HG03039 (cell line): ENCODE measurements at regions not wholly inside any gene's neighbourhood (a gene's known extent, or its start where the extent isn't known, plus 50 kb on each side); places are given as distances from the start of the nearest gene placed in this dataset.
"Not testable (repeated sequence)": the region's sequence is repeated elsewhere in the genome, so short reads cannot be mapped to it uniquely, and the experiment has no call there.

Experiments
- ATAC-seq: cut with Tn5 transposase; IDR thresholded peaks from one replicate; pipeline ENCODE4 v1.9.1; 2021; ENCODE audit warnings: mild to moderate bottlenecking, moderate library complexity; ENCODE audit not compliant: unreplicated experiment

DNA sequence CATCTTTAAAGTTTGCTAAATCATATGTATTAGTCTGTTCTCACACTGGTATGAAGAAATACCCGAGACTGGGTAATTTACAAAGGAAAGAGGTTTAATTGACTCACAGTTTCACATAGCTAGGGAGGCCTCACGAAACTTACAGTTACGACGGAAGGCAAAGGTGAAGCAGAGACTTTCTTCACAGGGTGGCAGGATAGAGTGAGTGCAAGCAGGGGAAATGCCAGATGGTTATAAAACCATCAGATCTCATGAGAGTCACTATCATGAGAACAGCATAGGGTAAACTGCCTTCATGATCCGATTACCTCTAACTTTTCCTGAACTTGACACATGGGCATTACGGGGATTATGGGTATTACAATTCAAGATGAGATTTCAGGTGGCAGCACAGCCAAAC, 1075.2 kb upstream of the NRXN1 start:
- ATAC-seq: no peak

DNA sequence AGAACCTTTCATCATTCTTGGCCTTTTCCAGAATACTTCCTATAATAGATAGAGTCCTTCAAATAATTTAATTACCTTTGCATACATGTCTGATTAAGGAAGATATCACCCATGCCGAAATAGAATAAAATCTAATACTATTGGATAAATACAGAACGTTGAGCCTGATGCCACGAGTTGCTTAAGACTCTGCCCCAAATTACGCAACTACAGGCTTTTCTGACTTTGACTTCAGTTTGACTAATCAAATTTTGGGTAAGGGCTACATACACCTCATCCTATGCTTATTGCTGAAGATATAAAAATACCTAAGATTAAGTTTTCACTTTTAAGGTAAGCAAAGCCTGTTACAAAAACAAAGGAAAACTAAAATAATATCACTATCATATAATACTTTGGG, 1065.1 kb upstream of the NRXN1 start:
- no peak for ATAC-seq

DNA sequence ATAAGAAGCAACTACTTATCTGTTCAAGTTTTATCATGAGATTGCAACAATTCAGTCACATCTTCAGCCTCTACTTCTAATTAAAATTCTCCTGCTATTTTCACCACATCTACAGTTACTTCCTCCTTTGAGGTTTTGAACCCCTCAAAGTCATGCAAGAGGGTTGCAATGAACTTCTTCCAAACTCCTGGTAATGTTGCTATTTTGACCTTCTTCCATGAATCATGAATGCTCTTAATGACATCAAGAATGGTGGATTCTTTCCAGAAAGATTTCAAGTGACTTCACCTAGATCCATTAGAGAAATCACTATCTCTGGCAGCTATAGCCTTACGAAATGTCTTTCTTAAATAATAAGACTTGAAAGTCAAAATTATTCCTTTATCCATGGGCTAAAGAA, 1052.8 kb upstream of the NRXN1 start:
- ATAC-seq: no peak

DNA sequence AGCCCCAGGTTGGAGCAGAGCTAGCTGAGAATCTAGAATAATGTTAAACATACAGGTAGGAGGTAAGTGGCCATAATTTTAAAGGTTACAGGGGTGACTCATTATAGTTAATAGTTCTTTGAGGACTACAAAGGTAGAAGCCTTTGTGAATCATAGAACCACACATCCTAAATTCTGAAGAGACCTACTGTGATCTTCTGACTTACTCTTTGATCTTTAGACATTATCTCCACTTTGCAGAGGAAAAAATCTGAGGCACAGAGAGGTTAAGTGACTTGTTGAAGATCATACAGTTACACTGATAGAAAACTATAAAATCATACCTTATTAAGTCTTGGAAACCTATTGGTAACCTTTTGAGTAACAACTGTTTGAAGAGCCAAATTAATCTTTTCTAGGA, 1051.3 kb upstream of the NRXN1 start:
- no peak for ATAC-seq

DNA sequence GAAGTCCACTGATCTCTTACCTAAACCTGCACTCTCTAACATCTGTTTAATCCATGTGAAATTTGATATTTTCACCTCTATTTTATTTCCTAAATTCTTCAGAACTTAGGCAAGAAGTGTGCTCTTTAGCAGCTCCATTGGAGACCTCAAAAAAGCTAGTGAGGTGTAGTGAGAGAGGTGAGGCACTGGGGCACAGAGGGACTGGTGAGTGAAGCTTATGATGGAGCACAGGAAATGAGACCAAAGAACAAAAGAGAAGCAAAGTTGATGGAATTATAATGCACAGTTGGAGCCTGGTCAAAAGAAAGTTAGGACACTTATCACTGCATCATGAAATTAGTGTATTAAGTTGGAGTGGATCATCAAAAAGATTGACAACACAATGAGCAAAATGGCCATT, 1050.7 kb upstream of the NRXN1 start:
- no peak for ATAC-seq

DNA sequence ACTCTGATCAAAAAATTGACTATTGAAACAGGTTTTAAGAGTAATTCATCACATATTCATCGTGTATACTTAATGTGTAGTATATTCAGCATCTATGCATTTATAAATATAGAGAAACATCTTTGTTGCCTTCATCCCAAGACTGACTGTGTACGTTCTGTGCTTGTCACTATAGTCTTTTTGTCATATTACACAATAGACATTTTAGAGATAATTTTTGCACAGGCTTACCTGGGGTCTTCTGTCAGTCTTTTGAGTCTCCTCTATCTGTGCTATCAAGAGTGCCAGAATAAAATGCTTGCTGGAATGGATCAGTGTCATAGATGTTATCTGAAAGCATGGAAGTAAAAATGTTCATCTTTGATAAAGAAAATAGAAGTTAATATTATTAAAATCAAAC, 1047.7 kb upstream of the NRXN1 start:
- no peak for ATAC-seq

DNA sequence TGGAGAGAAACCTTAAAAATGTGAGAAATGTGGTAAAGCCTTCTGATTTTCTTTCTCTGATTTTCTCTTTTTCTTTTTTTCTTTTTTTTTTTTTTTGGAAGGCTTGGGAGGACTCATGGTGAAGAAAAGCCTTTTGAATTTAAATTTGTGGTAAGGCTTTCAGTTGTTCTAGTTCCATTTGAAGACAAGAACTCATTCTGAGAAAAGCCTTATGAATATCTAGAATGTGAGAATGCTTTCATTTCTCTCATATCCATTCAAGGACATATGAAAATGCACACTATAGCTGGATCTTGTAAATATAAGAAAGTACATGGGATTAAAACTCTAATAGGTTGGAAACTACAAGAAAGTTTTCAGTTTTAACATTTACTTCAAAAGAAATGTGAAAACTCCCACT, 1045.2 kb upstream of the NRXN1 start:
- ATAC-seq: no peak

DNA sequence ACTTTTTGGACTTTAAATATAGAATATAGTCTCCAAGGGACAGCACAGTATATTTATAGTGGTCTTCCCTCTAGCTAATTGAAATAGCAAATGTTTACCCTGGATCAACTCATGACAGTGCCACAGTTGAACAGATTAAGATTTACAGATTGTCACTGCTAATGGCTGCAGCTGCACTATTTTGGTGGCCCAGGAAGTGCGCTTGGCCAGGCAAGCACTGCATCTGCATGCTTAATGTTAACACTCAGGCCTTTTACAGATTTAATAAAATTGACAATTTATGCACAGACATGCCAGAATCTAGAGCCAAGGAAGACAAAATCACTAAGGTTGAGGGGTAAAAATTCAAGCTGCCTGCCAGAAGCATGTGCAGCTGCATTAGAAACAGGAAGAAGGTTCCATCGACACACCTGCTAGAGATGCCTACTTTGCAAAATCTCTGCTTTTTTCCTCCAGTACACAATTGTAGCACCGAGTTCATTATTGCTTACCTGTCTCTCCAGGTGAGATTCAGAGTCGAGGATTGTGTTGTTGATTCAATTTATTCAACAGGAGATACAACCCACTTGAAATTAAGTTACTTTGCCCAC, 1042.3 kb upstream of the NRXN1 start:
- no peak for ATAC-seq

DNA sequence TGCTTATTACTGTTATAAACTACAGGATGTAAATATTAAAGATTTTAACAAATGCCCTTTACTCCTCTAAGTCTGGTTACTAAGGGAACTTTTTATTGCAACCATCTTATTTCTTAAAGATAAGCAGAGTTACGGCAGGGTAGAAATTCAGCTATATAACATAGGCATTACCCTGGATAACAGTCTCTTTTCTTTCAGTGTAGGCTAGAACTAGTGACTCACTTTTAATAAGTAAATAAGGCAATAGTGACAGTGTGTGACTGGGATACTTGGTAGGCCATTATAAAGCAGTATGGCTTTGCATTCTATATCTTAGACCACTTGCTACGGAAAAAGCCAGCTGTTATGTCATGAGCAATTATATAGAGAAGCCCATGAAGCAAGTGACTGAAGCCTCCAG, 1041.0 kb upstream of the NRXN1 start:
- ATAC-seq: no peak

DNA sequence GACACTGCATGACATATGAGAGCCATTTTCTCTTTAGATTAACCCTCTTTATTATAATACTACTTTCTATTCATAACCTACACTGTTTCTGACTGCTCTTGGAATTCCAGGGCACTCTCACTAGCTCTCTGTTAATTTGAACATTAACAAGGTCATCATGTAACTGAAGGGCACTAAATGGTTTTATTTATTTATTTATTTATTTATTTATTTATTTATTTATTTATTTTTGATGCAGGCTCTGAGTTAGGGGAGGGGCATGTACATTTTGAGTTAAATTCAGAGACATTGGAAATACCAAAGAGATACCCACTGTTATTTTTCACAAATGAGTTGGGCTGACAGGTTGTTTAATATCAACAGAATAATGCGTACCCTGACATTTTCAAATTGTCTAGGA, 1038.7 kb upstream of the NRXN1 start:
- ATAC-seq: no peak

DNA sequence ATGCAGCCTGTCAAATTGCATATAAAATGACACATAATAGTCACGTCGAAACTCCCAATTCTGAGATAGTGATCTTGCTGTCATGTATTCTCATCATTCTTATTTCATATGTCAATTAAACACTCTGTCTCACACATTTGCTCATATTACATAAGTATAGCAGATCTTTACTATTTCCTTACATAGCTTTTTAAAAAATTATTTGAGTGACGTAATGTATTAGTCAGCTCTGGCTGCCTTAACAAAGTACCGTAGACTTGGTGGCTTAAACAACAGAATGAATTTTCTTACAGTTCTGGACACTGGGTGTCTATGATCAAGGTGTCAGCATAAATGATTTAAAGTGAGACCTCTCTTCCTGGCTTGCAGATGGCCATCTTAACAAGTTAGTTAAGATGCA, 1032.3 kb upstream of the NRXN1 start:
- ATAC-seq: no peak

DNA sequence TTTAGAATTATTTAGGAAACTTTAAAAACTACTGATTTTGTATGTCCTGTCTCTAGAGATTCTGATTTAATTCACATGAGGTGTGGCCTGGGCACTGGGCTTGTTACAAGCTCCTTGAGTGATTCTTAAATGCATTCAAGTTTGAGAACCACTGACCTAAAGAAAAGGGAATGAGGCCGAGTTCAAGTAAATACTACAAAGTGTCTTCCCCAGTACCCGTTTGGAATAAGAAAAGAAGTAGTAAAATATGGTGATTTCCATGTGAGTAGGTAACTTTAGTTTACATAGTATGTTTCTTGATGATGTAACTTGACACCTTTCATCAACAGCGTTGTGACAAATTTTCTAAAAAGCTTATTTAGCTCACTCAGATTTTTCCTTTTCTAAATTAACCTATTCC, 1022.9 kb upstream of the NRXN1 start:
- ATAC-seq: no peak

DNA sequence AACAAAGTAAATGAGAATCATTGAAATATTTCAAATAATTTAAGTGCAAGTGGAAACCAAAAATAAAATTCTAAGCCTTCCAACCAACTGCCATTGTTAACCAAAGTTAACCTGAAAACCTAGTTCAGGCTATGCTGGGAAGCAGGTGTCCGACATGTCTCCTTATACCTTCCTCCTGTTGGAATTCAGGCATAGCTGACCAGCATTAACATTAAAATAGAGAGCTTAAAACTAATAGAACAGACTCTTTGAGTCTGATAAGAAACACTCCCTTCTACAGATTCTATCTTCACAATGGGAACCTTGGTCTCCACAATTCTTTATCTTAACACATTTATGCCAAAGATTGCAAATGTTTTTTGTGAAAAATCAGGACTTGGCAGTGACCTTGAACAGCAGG, 1004.9 kb upstream of the NRXN1 start:
- ATAC-seq: no peak

DNA sequence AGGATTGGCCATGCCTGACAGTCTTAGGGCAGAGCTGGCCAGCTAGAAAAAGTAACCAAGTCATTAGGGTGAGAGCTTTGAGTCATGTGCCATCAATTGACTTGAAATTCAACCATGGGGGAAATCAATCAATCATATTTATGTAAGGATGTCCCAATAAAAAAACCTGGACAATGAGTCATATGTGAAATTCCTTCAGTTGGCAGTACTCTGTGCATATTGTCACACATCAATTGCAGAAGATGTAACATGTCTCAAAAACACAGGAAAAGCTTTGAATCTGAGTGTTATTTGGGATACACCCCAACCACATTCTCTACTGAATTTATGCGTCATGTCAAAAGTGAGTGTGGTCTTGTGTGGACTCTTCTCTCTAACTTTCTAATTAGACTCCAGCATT, 1004.1 kb upstream of the NRXN1 start:
- ATAC-seq: no peak

DNA sequence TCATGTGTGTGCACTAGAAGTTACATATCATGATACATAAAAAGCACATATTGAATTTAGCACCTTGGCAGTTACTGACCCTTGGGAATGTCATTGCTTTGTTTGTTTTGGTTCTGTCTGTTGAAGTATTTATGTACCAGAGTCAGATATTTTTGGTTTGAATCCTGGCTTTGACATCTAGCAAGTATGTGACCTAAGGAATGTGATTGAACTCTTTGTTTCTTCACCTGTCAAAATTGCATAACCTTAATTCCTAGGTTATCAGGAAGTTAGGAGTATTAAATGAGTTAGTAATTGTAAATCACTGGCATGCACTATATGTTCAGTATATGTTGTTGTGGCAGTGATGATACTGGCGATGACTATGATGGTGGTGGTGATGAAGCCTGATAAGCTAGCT, 1003.5 kb upstream of the NRXN1 start:
- ATAC-seq: no peak

DNA sequence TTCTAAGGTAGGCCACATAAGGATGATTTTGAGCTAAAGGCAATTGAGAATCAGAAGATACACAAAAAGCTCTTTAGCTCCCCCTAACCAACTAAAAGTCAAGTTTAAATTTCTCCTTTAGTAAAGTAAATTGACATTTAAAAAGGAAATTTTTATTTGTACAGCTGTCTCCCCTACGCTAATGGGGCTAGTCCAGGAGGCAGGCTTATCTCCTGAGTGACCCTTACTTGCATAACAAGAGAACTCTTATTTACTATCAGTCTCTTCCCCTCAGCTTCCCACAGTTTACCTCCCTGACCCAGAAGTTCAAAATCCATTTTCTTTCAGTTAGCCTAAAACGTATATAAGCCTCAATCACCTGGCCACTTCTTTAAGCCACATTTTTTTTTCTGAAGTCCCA, 1002.8 kb upstream of the NRXN1 start:
- ATAC-seq: no peak

DNA sequence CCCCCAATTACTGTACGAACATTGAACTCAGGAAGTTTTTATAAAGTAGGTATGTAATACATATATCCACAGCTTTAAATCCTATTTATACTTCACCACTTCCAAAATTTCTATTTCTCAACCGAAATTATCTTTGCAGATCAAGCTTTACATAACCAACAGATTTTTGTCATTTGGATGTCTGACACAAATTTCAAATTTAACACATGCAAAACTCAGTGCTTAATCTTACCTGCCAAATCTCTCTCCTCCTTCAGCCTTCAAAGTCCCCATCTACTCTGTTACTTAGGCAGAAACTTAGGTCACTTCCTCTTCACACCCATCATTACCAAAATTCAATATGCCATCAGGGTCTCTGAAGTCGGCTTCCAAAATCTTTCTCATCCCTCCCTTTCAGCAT, 990.1 kb upstream of the NRXN1 start:
- no peak for ATAC-seq

DNA sequence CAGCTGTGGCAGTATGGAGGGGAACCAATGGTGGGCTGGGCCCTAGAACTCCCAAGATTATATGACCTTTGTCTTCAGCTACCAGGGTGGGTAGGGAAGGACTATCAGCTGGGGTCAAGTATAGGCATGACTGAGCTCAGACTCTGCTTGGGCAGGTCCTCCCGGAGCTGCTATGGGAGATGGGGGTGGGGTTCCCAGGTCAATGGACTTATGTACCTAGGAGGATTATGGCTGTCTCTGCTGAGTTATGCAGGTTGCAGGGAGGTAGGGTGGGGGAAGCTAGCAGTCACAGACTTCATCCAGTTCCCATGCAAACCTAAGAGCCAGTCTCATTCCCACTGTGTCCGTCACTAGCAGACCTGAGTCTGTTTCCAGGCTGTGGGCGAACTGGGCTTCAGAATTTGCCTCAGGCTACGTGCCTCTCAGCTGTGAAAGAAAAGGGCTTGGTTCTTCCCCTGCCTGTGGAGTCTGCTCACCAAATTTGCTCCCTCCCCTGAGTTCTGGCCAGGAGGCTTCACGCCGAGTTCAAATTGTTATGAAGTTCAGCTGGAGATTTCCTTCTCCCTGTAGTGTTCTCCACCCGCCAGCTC, 985.8 kb upstream of the NRXN1 start:
- ATAC-seq: no peak

DNA sequence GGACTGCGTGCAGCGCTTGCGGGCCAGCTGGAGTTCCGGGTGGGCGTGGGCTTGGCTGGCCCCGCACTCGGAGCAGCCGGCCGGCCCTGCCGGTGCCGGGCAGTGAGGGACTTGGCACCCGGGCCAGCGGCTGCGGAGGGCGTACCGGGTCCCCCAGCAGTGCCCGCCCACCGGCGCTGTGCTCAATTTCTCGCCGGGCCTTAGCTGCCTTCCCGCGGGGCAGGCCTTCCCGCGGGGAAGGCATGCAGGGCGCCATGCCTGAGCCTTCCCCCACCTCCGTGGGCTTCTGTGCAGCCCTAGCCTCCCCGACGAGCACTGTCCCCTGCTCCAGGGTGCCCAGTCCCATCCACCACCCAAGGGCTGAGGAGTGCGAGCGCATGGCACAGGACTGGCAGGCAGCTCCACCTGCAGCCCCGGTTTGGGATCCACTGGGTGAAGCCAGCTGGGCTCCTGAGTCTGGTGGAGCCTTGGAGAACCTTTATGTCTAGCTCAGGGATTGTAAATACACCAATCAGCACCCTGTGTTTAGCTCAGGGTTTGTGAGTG, 975.0 kb upstream of the NRXN1 start:
- ATAC-seq: not testable (repeated sequence)

DNA sequence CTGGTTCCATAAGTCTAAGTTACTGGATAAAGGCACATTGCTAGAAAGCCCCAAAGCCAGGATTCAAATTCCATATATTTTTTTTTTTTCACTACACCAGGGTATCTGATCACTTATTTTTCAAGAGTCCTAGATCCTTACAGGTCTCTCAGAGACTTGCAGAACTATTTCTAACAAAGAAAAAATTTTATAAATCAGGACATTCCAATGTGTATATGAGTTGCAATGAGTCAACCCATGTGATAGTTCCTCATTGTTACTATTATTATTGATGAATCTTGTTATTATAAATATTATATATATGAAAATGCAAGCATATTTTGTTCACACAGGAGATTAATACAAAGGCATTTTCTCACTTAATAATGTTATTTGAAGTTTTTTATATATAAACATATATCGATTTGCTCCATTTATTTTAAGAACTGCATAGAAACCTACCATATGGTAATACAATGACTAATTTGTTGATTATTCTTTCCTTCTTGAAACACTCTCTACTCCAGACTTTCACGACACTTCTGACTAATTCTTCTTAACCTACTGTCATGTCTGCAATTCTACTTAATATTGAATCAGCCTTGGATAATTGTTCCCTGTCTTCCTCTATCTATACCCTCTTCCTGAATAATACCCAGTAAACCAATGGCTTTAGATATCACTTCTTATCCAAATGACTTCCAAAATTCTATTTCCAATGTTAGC, 968.4 kb upstream of the NRXN1 start:
- ATAC-seq: no peak

DNA sequence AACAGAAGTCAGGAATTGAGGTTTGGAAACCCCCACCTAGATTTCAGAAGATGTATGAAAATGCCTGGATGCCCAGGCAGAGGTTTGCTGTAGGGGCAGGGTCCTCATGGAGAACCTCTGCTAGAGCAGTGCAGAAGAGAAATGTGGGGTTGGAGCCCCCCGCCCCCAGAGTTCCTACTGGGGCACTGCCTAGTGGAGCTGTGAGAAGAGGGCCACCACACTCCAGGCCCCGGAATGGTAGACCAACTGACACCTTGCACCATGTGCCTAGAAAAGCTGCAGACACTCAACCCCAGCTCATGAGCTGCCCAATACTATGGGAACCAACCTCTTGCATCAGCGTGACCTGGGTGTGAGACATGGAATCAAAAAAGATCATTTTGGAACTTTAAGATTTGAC, 967.0 kb upstream of the NRXN1 start:
- ATAC-seq: no peak

DNA sequence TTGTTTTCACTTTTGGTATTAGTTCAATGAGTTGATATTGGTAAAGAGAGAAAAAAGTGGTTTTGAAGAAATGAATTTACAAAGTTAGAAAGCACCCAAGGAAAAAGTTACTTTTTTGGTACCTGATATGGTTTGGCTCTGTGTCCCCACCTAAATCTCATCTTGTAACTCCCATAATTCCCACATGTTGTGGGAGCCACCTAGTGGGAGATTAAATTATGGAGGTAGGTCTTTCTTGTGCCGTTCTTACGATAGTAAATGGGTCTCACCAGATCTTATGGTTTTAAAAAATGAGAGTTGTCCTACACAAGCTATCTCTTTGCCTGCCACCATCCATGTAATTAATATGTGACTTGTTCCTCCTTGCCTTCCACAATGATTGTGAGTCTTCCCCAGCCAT, 965.6 kb upstream of the NRXN1 start:
- ATAC-seq: no peak
